ENCODE measurements at regions not wholly inside any gene's neighbourhood (a gene's known extent, or its start where the extent isn't known, plus 50 kb on each side); places are given as distances from the start of the nearest gene placed in this dataset.

- Histone ChIP-seq H3K27me3 (ENCODE audit: insufficient read depth, low read length) (peaks cover 60% of the 10 kb centered on the region), H3K4me3 (ENCODE audit: low read length) (no peak overlapping the region), H3K36me3 (ENCODE audit: insufficient read depth, low read depth, low read length) (no peaks in the 10 kb centered on the region), H3K4me1 (ENCODE audit: insufficient read depth, low read length) (peaks cover 4% of the 10 kb centered on the region; the same call in 1 of the 2 replicates), H3K9ac (ENCODE audit: low read depth, low read length) (no peak overlapping the region), H3K9me3 (ENCODE audit: insufficient read depth, low read depth, low read length) (peaks cover 10% of the 10 kb centered on the region; the same call in 1 of the 2 replicates), H3K27ac (ENCODE audit: low read length) (no peak overlapping the region)
These were observed 181.3 kb downstream of the INHBB start for GRCh38 chr2:120526997-120527945.

GRCh38 chr2:120528051-120528692 is 182.2 kb downstream of the INHBB start:
- H3K27ac ChIP-seq (ENCODE audit: low read length), result no peak overlapping the region
- H3K4me3 ChIP-seq (ENCODE audit: low read length), result no peak overlapping the region
- no peak overlapping the region for H3K9ac ChIP-seq (ENCODE audit: low read depth, low read length)
- peaks cover 4% of the 10 kb centered on the region; the same call in 1 of the 2 replicates for H3K4me1 ChIP-seq (ENCODE audit: insufficient read depth, low read length)
- peaks cover 57% of the 10 kb centered on the region for H3K27me3 ChIP-seq (ENCODE audit: insufficient read depth, low read length)
- H3K36me3 ChIP-seq (ENCODE audit: insufficient read depth, low read depth, low read length), result no peaks in the 10 kb centered on the region
- peaks cover 10% of the 10 kb centered on the region; the same call in 1 of the 2 replicates for H3K9me3 ChIP-seq (ENCODE audit: insufficient read depth, low read depth, low read length)

- no peak overlapping the region for H3K4me3 ChIP-seq (ENCODE audit: low read length)
- peaks cover 54% of the 10 kb centered on the region for H3K27me3 ChIP-seq (ENCODE audit: insufficient read depth, low read length)
- no peak overlapping the region for H3K27ac ChIP-seq (ENCODE audit: low read length)
- H3K9me3 ChIP-seq (ENCODE audit: insufficient read depth, low read depth, low read length), result peaks cover 10% of the 10 kb centered on the region; the same call in 1 of the 2 replicates
- H3K36me3 ChIP-seq (ENCODE audit: insufficient read depth, low read depth, low read length), result no peaks in the 10 kb centered on the region
- H3K9ac ChIP-seq (ENCODE audit: low read depth, low read length), result no peak overlapping the region
- H3K4me1 ChIP-seq (ENCODE audit: insufficient read depth, low read length), result peaks cover 4% of the 10 kb centered on the region; the same call in 1 of the 2 replicates
These were observed 182.7 kb downstream of the INHBB start for GRCh38 chr2:120528693-120529076.

GRCh38 chr2:120530781-120531180 is 184.8 kb downstream of the INHBB start:
- Histone ChIP-seq H3K4me3 (ENCODE audit: low read length) (no peak overlapping the region), H3K27me3 (ENCODE audit: insufficient read depth, low read length) (peaks cover 34% of the 10 kb centered on the region), H3K9me3 (ENCODE audit: insufficient read depth, low read depth, low read length) (peaks cover 10% of the 10 kb centered on the region; the same call in 1 of the 2 replicates), H3K36me3 (ENCODE audit: insufficient read depth, low read depth, low read length) (no peaks in the 10 kb centered on the region), H3K27ac (ENCODE audit: low read length) (no peak overlapping the region), H3K4me1 (ENCODE audit: insufficient read depth, low read length) (peaks cover 4% of the 10 kb centered on the region; the same call in 1 of the 2 replicates), H3K9ac (ENCODE audit: low read depth, low read length) (no peak overlapping the region)

GRCh38 chr2:120531365-120531764 is 185.4 kb downstream of the INHBB start:
- no peaks in the 10 kb centered on the region for H3K36me3 ChIP-seq (ENCODE audit: insufficient read depth, low read depth, low read length)
- H3K27me3 ChIP-seq (ENCODE audit: insufficient read depth, low read length), result peaks cover 29% of the 10 kb centered on the region
- 0 out of 2 replicates have a peak, but pooled peaks cover under 1% of the 10 kb centered on the region for H3K4me1 ChIP-seq (ENCODE audit: insufficient read depth, low read length)

GRCh38 chr2:120531863-120532600 is 186.1 kb downstream of the INHBB start:
- H3K36me3 ChIP-seq (ENCODE audit: insufficient read depth, low read depth, low read length), result no peaks in the 10 kb centered on the region
- no peaks in the 10 kb centered on the region for H3K4me1 ChIP-seq (ENCODE audit: insufficient read depth, low read length)
- H3K9ac ChIP-seq (ENCODE audit: low read depth, low read length), result no peak overlapping the region
- peaks cover 10% of the 10 kb centered on the region; the same call in 1 of the 2 replicates for H3K9me3 ChIP-seq (ENCODE audit: insufficient read depth, low read depth, low read length)
- H3K27me3 ChIP-seq (ENCODE audit: insufficient read depth, low read length), result peaks cover 30% of the 10 kb centered on the region
- H3K27ac ChIP-seq (ENCODE audit: low read length), result no peak overlapping the region
- H3K4me3 ChIP-seq (ENCODE audit: low read length), result no peak overlapping the region

More at GRCh38 chr2:120531365-120531764, 185.4 kb downstream of the INHBB start:
- Histone ChIP-seq H3K27ac (ENCODE audit: low read length) (no peak overlapping the region), H3K4me3 (ENCODE audit: low read length) (no peak overlapping the region), H3K9me3 (ENCODE audit: insufficient read depth, low read depth, low read length) (peaks cover 10% of the 10 kb centered on the region; the same call in 1 of the 2 replicates), H3K9ac (ENCODE audit: low read depth, low read length) (no peak overlapping the region)

- H3K27me3 ChIP-seq (ENCODE audit: insufficient read depth, low read length), result peaks cover 31% of the 10 kb centered on the region
- H3K9me3 ChIP-seq (ENCODE audit: insufficient read depth, low read depth, low read length), result peaks cover 10% of the 10 kb centered on the region; the same call in 1 of the 2 replicates
- no peaks in the 10 kb centered on the region for H3K36me3 ChIP-seq (ENCODE audit: insufficient read depth, low read depth, low read length)
- H3K4me1 ChIP-seq (ENCODE audit: insufficient read depth, low read length), result no peaks in the 10 kb centered on the region
- no peak overlapping the region for H3K4me3 ChIP-seq (ENCODE audit: low read length)
- no peak overlapping the region for H3K27ac ChIP-seq (ENCODE audit: low read length)
- no peak overlapping the region for H3K9ac ChIP-seq (ENCODE audit: low read depth, low read length)
These were observed 187.7 kb downstream of the INHBB start for GRCh38 chr2:120533625-120534024.

GRCh38 chr2:120534457-120534856 is 188.5 kb downstream of the INHBB start:
- Histone ChIP-seq H3K27me3 (ENCODE audit: insufficient read depth, low read length) (peaks cover 33% of the 10 kb centered on the region), H3K4me1 (ENCODE audit: insufficient read depth, low read length) (no peaks in the 10 kb centered on the region), H3K9me3 (ENCODE audit: insufficient read depth, low read depth, low read length) (peaks cover 10% of the 10 kb centered on the region; the same call in 1 of the 2 replicates), H3K36me3 (ENCODE audit: insufficient read depth, low read depth, low read length) (no peaks in the 10 kb centered on the region), H3K27ac (ENCODE audit: low read length) (no peak overlapping the region), H3K9ac (ENCODE audit: low read depth, low read length) (no peak overlapping the region), H3K4me3 (ENCODE audit: low read length) (no peak overlapping the region)

- Histone ChIP-seq H3K9ac (ENCODE audit: low read depth, low read length) (no peak overlapping the region), H3K4me3 (ENCODE audit: low read length) (no peak overlapping the region), H3K4me1 (ENCODE audit: insufficient read depth, low read length) (no peaks in the 10 kb centered on the region), H3K9me3 (ENCODE audit: insufficient read depth, low read depth, low read length) (peaks cover 10% of the 10 kb centered on the region; the same call in 1 of the 2 replicates), H3K27me3 (ENCODE audit: insufficient read depth, low read length) (peaks cover 36% of the 10 kb centered on the region), H3K36me3 (ENCODE audit: insufficient read depth, low read depth, low read length) (no peaks in the 10 kb centered on the region), H3K27ac (ENCODE audit: low read length) (no peak overlapping the region)
These were observed 189.1 kb downstream of the INHBB start for GRCh38 chr2:120535081-120535480.

GRCh38 chr2:120536141-120536540 is 190.2 kb downstream of the INHBB start:
- no peak overlapping the region for H3K27ac ChIP-seq (ENCODE audit: low read length)

More at GRCh38 chr2:120536141-120536540, 190.2 kb downstream of the INHBB start:
- Histone ChIP-seq H3K9me3 (ENCODE audit: insufficient read depth, low read depth, low read length) (peaks cover 3% of the 10 kb centered on the region; the same call in 1 of the 2 replicates), H3K4me3 (ENCODE audit: low read length) (no peak overlapping the region), H3K4me1 (ENCODE audit: insufficient read depth, low read length) (no peaks in the 10 kb centered on the region), H3K27me3 (ENCODE audit: insufficient read depth, low read length) (peaks cover 36% of the 10 kb centered on the region), H3K36me3 (ENCODE audit: insufficient read depth, low read depth, low read length) (no peaks in the 10 kb centered on the region), H3K9ac (ENCODE audit: low read depth, low read length) (no peak overlapping the region)

Measured in iPS-20b (cell line).